HCT116 (cell line): ENCODE measurements at regions not wholly inside any gene's neighbourhood (a gene's known extent, or its start where the extent isn't known, plus 50 kb on each side); places are given as distances from the start of the nearest gene placed in this dataset.

Source experiments
- ATAC-seq: fragments of 200-7000 bp; cut with Tn5 transposase; 2 replicates; pipeline ENCODE4 v1.9.1; 2020; ENCODE audit warnings: mild to moderate bottlenecking, moderate library complexity
- BruUV-seq: library from RNA; stranded (reverse); fragments of 400-500 nt; replicated peaks from 2 replicates; lab custom pipeline; 2021; lab: Mats Ljungman, UMichigan
- CTCF ChIA-PET: fragments of 300-600 bp; sonication (Branson Sonifier 250); formaldehyde crosslinking; loops from one replicate; lab custom pipeline; 2021; ENCODE audit warnings: antibody characterized with exemption; lab: Charles Lee
- POLR2A ChIA-PET: fragments of 300-600, 350-600 bp; sonication (Branson Sonifier 250); formaldehyde crosslinking; loops from one replicate; lab custom pipeline; 2021; ENCODE audit warnings: antibody characterized with exemption; lab: Charles Lee
- RAD21 ChIA-PET, 2 experiments: fragments of 300-600 bp; sonication (Branson Sonifier 250); formaldehyde crosslinking; loops; one replicate each; lab custom pipeline; 2023; ENCODE audit warnings: low total read pairs in 2 of 2; ENCODE audit not compliant: uncharacterized antibody in 2 of 2, unreplicated experiment in 2 of 2, low non-redundant PET in 1 of 2; lab: Charles Lee
- DNase-seq: peaks from one replicate; pipeline ENCODE4 v3.0.0-alpha.2; 2010; ENCODE audit warnings: low read depth, low spot score
- H2AFZ ChIP-seq: fragments of 200-600 bp; shearing (Covaris generic), sonication (generic); 2 replicates; pipeline ENCODE4 v1.6.1; 2017; ENCODE audit warnings: low read depth, mixed run types, mixed read lengths, antibody characterized with exemption, low read length; ENCODE audit not compliant: poor library complexity, severe bottlenecking
- H3K27ac ChIP-seq: 2 replicates; pipeline ENCODE4 v1.5.1; 2012; ENCODE audit warnings: low read depth, low read length
- H3K27me3 ChIP-seq: fragments of 200-600 bp; sonication (generic); 2 replicates; pipeline ENCODE4 v1.6.1; 2016; ENCODE audit warnings: mixed run types, low read length, mixed read lengths; ENCODE audit not compliant: insufficient read depth
- H3K36me3 ChIP-seq, 2 experiments: fragments of 200-500 bp in 1 of 2; fragments of 200-600 bp in 1 of 2; sonication (Bioruptor generic) in 1 of 2; sonication (generic) in 1 of 2; 2 replicates each; pipeline versions ENCODE4 v1.5.1 to v1.6.1; 2014 to 2016; ENCODE audit warnings: low read length in 2 of 2, inconsistent platforms in 1 of 2, mixed read lengths in 1 of 2, mixed run types in 1 of 2; ENCODE audit not compliant: insufficient read depth in 2 of 2, control insufficient read depth in 1 of 2
- H3K4me1 ChIP-seq, 2 experiments: fragments of 200-600 bp in 1 of 2; sonication (generic) in 1 of 2; 2 replicates each; pipeline versions ENCODE4 v1.5.1 to v1.6.1; 2012 to 2017; ENCODE audit warnings: low read length in 2 of 2, inconsistent platforms in 1 of 2, mild to moderate bottlenecking in 1 of 2, mixed read lengths in 1 of 2, mixed run types in 1 of 2, moderate library complexity in 1 of 2; ENCODE audit not compliant: insufficient read depth in 2 of 2, control insufficient read depth in 1 of 2
- H3K4me2 ChIP-seq: fragments of 200-600 bp; sonication (generic); 2 replicates; pipeline ENCODE4 v1.6.1; 2017; ENCODE audit warnings: mixed run types, low read length, mixed read lengths
- H3K4me3 ChIP-seq, 2 experiments: fragments of 200-600 bp in 1 of 2; sonication (generic) in 1 of 2; replicated peaks in 1 of 2; 2 replicates each; pipeline ENCODE4 v1.5.1; 2011 to 2016; ENCODE audit warnings: low read length in 2 of 2, control low read depth in 1 of 2, low read depth in 1 of 2, mild to moderate bottlenecking in 1 of 2, mixed read lengths in 1 of 2, mixed run types in 1 of 2
- H3K79me2 ChIP-seq: fragments of 200-600 bp; sonication (generic); 2 replicates; pipeline ENCODE4 v1.6.1; 2017; ENCODE audit warnings: mild to moderate bottlenecking, mixed run types, low read length, moderate library complexity, mixed read lengths; ENCODE audit not compliant: insufficient read depth
- H3K9ac ChIP-seq: fragments of 200-600 bp; sonication (generic); 2 replicates; pipeline ENCODE4 v1.6.1; 2016; ENCODE audit warnings: low read length, mixed read lengths
- H3K9me2 ChIP-seq: fragments of 200-600 bp; sonication (generic), shearing (Covaris generic); 2 replicates; pipeline ENCODE4 v1.6.1; 2017; ENCODE audit warnings: mixed run types, mild to moderate bottlenecking, moderate library complexity; ENCODE audit not compliant: insufficient read depth
- H3K9me3 ChIP-seq, 2 experiments: fragments of 200-500 bp in 1 of 2; fragments of 200-600 bp in 1 of 2; sonication (Bioruptor generic) in 1 of 2; sonication (generic) in 1 of 2; 2 replicates each; pipeline ENCODE4 v1.6.1; 2014 to 2017; ENCODE audit warnings: low read length in 2 of 2, mixed read lengths in 2 of 2, inconsistent platforms in 1 of 2, low read depth in 1 of 2, mild to moderate bottlenecking in 1 of 2, mixed run types in 1 of 2, moderate library complexity in 1 of 2; ENCODE audit not compliant: control insufficient read depth in 1 of 2, insufficient read depth in 1 of 2
- H4K20me1 ChIP-seq: fragments of 200-600 bp; sonication (generic), shearing (Covaris generic); 2 replicates; pipeline ENCODE4 v1.6.1; 2017; ENCODE audit warnings: mixed run types, mild to moderate bottlenecking, moderate library complexity; ENCODE audit not compliant: insufficient read depth
- CBX3 ChIP-seq: IDR thresholded peaks from 2 replicates; pipeline ENCODE4 v1.6.1; 2012; ENCODE audit warnings: low read depth
- CEBPB ChIP-seq: IDR thresholded peaks from 2 replicates; pipeline ENCODE4 v1.6.1; 2012; ENCODE audit warnings: low read depth
- EGR1 ChIP-seq: IDR thresholded peaks from 2 replicates; pipeline ENCODE4 v1.6.1; 2012; ENCODE audit warnings: low read depth
- EZH2 ChIP-seq: fragments of 200-600 bp; sonication (generic); IDR thresholded peaks from 2 replicates; pipeline ENCODE4 v1.6.1; 2017; ENCODE audit warnings: antibody characterized with exemption, mixed run types
- EZH2phosphoT487 ChIP-seq: fragments of 200-600 bp; IDR thresholded peaks from 2 replicates; pipeline ENCODE4 v1.6.1; 2018; ENCODE audit warnings: antibody characterized with exemption, borderline replicate concordance
- FOSL1 ChIP-seq: IDR thresholded peaks from 2 replicates; pipeline ENCODE4 v1.6.1; 2012; ENCODE audit warnings: low read depth
- JUND ChIP-seq: IDR thresholded peaks from 2 replicates; pipeline ENCODE4 v1.6.1; 2012
- POLR2AphosphoS5 ChIP-seq: IDR thresholded peaks from 2 replicates; pipeline ENCODE4 v1.6.1; 2011; ENCODE audit warnings: mild to moderate bottlenecking, low read depth, low read length, moderate library complexity
- RAD21 ChIP-seq: IDR thresholded peaks from 2 replicates; pipeline ENCODE4 v1.6.1; 2012; ENCODE audit warnings: low read depth, mild to moderate bottlenecking
- SP1 ChIP-seq: IDR thresholded peaks from 2 replicates; pipeline ENCODE4 v1.6.1; 2012; ENCODE audit warnings: low read depth
- SRF ChIP-seq: IDR thresholded peaks from 2 replicates; pipeline ENCODE4 v1.6.1; 2012; ENCODE audit warnings: low read depth
- intact Hi-C: fragments of 100-400 bp; cut with micrococcal nuclease; formaldehyde crosslinking; loops from 2 replicates; pipeline ENCODE4 v1.10.0; 2022
- TF ChIP-seq, protein P1 (sequence below), 3 experiments: fragments of 200-600 bp in 1 of 3; sonication (generic) in 1 of 3; IDR thresholded peaks in 2 of 3; conservative IDR thresholded peaks in 1 of 3; 2 replicates each; pipeline ENCODE4 v1.5.1; 2012 to 2017; ENCODE audit warnings: low read depth in 2 of 3, low read length in 2 of 3, antibody characterized with exemption in 1 of 3, borderline replicate concordance in 1 of 3, control low read depth in 1 of 3, mild to moderate bottlenecking in 1 of 3, mixed read lengths in 1 of 3, mixed run types in 1 of 3, moderate library complexity in 1 of 3; ENCODE audit not compliant: insufficient read depth in 1 of 3

GRCh38 chr6:90952176-90952575, 365.3 kb upstream of the MAP3K7 start:
- ChIA-PET CTCF (no interaction called here), POLR2A (no interaction called here), RAD21 (no interaction called here)
- Histone ChIP-seq H2AFZ (no peak overlapping the region), H3K27ac (no peak overlapping the region), H3K4me3 (no peak overlapping the region), H4K20me1 (no peaks in the 10 kb centered on the region), H3K4me1 (no peaks in the 10 kb centered on the region), H3K36me3 (no peaks in the 10 kb centered on the region), H3K79me2 (no peaks in the 10 kb centered on the region), H3K27me3 (no peaks in the 10 kb centered on the region), H3K4me2 (no peak overlapping the region), H3K9ac (no peak overlapping the region), H3K9me3 (no peaks in the 10 kb centered on the region), H3K9me2 (no peaks in the 10 kb centered on the region)
- no TSS peak for BruUV-seq
- intact Hi-C loops = no loop called here
- DNase-seq = no peak
- ATAC-seq = no peak
- no peak for TF ChIP-seq EGR1
- TF ChIP-seq CEBPB = no peak
- TF ChIP-seq SP1 = no peak
- no peak for TF ChIP-seq SRF
- TF ChIP-seq POLR2AphosphoS5 = no peak
- TF ChIP-seq CBX3 = no peak
- no peak for TF ChIP-seq JUND

DNA sequence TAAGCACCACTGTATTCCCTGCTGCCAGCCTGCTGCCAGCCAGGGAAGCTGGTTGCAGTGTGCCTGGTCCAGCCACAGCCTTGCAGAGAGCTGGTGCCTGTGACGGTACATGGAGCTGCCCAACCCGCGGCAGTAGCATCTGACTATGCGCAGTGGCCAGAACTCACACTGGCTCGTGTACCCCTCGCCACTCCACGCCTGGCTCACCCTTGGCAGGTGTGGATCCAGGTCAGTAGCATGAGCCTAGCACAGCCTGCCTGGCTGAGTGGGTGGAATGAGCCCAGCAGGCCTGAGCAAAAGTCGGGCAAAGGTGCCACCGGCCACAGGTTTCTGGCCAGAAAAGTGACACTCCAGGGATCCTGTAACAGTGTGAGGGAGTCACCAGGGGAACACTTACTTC, 361.7 kb upstream of the MAP3K7 start:
- no peaks in the 10 kb centered on the region for H3K27me3 ChIP-seq
- intact Hi-C loops = no loop called here
- H3K79me2 ChIP-seq = no peaks in the 10 kb centered on the region
- RAD21 ChIA-PET = no interaction called here
- no peaks in the 10 kb centered on the region for H3K9me2 ChIP-seq
- no peak overlapping the region for H3K9ac ChIP-seq
- POLR2A ChIA-PET = no interaction called here
- no peaks in the 10 kb centered on the region for H3K36me3 ChIP-seq
- H3K9me3 ChIP-seq = no peaks in the 10 kb centered on the region
- no peak overlapping the region for H3K27ac ChIP-seq
- no peaks in the 10 kb centered on the region for H3K4me1 ChIP-seq
- no peak overlapping the region for H3K4me2 ChIP-seq
- H2AFZ ChIP-seq = no peak overlapping the region
- DNase-seq = no peak
- no TSS peak for BruUV-seq
- TF ChIP-seq EZH2phosphoT487 = no peak
- no peak for TF ChIP-seq SRF
- no peak for TF ChIP-seq RAD21
- no peak for TF ChIP-seq FOSL1
- TF ChIP-seq EZH2 = no peak
- TF ChIP-seq, protein P1, sequence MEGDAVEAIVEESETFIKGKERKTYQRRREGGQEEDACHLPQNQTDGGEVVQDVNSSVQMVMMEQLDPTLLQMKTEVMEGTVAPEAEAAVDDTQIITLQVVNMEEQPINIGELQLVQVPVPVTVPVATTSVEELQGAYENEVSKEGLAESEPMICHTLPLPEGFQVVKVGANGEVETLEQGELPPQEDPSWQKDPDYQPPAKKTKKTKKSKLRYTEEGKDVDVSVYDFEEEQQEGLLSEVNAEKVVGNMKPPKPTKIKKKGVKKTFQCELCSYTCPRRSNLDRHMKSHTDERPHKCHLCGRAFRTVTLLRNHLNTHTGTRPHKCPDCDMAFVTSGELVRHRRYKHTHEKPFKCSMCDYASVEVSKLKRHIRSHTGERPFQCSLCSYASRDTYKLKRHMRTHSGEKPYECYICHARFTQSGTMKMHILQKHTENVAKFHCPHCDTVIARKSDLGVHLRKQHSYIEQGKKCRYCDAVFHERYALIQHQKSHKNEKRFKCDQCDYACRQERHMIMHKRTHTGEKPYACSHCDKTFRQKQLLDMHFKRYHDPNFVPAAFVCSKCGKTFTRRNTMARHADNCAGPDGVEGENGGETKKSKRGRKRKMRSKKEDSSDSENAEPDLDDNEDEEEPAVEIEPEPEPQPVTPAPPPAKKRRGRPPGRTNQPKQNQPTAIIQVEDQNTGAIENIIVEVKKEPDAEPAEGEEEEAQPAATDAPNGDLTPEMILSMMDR (IDR thresholded peaks at IDR 0.05 in 2 of 3, conservative IDR thresholded peaks at IDR 0.05 in 1 of 3; ENCODE audit: borderline replicate concordance in 1 of 3, insufficient read depth in 1 of 3, low read depth in 2 of 3, low read length in 2 of 3) = no peak
- no peak overlapping the region for H3K4me3 ChIP-seq
- CTCF ChIA-PET = interaction anchor here (1.1 kb wide), 1 partner anchor 34 kb away, joined by 3 read pairs; no protein-coding TSS in a partner anchor
- H4K20me1 ChIP-seq = no peaks in the 10 kb centered on the region
- no peak for ATAC-seq
